Activated CD4-positive, CD25-positive, alpha-beta regulatory T cell treated with anti-CD3 and anti-CD28 coated beads, Interleukin-2, amount 50 U/mL, for 72 hours (primary cell): ENCODE measurements at regions not wholly inside any gene's neighbourhood (a gene's known extent, or its start where the extent isn't known, plus 50 kb on each side); places are given as distances from the start of the nearest gene placed in this dataset.
"Not testable (repeated sequence)": the region's sequence is repeated elsewhere in the genome, so short reads cannot be mapped to it uniquely, and the experiment has no call there.

Source experiments
- DNase-seq: peaks from one replicate; pipeline ENCODE4 v3.0.0; 2021

DNA sequence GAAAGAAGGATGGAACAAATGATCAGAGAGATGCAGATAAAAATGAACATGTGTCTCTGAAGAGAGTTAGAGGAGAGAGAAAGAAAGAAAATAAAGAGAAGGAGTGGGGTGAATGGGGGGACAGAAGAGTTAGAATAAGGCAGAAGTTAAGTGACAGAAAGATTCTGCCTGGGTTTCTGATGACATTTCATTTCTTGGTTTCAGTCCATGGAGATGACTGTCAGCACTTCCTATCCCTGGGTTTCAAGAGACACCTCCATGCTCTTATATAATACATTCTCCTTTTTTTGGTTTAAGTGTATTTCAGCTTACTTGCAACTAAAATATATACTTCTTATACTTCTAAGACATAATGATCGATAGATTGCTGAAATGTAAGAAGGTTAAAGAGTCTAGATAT, 213.0 kb upstream of the IL12B start:
- DNase-seq, result no peak

DNA sequence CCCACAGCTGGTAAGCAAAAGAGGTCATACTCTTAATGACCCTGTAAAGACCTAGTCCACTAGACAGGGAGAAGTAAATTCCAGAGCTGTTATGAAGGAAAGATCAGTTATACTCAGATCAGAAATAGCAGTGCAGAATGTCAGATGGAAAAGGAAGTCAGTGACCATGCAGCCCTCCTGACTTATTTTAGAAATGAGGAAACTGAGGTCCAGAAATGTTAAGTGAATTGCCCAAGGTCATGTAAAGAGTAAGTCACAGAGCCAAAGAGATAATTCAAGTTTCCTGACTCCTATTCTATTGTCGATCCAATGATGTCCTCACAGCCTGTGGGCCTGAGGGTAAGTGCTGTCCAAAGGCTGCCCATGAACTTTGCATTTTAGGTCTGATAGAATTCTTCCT, 214.9 kb upstream of the IL12B start:
- DNase-seq, result no peak

DNA sequence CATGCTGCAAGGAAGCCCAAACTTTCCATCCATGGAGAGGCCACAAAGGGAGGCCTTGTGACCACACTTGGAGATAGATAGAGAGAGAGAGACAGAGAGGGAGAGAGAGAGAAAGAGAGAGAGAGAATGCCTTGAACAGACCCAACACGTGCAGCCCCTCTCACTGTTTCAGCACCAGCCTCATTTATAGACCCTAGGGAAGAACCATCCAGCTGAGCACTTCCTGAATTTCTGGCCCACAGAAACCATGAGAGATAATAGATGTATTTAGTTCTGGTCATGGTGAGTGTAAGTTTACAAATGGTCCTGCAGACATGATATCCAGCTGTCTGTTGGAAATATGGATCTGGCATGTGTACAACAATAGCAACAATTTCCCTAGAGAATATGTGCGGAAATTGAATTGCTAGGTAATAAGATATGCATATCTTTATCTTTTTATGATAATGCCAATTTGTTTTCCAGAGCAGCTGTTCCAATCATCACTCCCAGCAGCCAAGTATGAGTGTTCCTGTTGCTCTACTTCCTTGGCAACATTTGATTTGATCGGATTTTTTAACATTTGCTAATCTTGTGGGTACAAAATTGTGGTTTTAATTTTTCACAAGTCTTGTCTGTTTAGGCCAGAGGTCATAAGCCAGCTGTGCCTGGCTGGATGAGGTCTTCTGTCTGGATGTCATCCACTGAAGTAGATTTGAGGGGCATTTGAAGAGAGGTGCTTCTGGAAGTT, 217.3 kb upstream of the IL12B start:
- DNase-seq, result no peak

DNA sequence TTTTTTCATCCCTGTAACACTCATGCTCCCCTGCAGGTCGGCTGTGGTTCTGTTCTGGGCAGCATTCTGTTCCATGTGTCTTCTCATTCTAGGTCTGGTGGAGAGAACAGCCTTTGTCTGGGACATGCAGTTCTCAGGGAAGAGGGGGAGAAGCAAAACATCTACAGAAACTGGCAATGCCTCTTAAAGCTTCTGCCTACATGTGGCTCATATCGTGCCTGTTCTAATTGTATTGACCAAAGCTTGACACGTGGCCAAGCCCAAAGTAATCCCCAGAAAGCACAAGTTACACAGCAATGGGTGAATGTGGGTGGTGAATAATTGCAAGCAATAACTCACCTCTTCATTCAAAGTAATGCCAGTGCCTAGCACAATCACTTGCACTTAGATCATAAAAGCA, 218.2 kb upstream of the IL12B start:
- no peak for DNase-seq

DNA sequence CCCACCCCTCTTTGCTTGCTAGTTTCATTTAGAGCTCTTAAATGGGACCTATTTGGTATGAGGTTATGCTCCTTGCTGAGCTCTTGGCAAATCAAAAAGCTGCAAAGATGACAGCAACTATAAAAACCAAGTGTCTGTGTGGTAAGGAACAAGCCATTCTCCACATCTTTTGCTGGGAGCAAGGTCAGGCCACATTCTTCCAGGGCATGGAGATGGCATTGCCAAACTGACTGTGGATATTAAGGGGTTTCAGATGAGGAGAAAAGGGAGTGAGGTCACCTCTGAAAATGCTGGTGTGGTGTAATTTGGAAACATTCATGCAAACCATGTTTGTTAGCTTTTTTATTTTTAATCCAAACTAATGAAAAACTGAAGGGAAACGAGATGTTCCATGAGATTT, 218.8 kb upstream of the IL12B start:
- no peak for DNase-seq

DNA sequence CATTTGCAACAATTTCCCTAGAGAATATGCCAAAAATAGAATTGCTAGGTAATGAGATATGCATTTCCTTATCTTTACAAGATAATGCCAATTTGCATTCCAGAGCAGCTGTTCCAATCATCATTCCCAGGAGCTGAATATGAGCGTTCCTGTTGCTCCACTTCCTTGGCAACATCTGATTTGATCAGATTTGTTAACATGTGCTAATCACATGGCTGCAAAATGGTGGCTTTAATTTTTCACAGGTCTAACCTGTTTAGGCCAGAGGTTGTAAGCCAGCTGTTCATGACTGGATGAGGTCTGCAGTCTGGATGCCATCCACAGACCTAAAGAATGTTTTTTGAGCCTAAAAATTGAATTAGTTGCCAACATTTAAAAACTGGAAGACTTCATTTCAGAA, 220.7 kb upstream of the IL12B start:
- DNase-seq, result no peak

DNA sequence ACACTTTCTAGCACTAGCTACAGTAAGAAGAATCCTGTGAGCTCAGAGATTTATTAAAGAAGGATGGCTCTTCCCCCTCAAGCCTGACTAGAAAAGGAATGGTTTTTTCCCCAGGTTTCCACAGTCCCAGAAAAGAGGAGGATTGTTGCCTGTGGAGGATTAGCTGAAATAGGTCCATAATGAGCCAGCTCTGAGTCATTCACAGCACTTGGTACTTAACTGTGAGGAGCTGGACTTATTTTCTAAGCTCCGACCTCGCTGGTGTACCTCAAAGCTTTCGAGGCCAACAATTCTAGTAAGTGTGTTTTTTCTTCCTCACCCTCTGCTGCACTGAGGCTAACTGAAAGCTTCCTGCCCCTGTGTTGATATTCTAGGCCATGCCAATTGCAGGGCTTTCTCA, 222.5 kb upstream of the IL12B start:
- DNase-seq, result no peak

DNA sequence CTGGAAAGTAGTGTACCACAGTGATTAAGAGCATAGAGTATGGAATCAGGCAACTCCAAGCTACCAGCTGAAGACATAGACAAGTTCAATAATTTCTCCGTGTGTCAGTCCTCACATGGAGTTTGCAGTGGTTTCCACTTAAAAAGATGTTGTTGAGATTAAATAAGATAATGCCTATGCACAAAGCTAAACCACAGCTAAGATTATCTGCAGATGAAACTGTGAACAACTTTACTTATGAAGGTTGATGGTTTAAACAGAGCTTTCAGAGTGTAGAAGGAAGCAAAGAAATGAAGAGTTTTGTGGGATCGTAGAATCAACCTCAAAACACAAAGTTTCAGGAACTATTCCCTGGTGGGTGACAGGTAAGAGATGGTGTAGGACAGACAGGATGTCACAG, 223.5 kb upstream of the IL12B start:
- DNase-seq, result no peak

DNA sequence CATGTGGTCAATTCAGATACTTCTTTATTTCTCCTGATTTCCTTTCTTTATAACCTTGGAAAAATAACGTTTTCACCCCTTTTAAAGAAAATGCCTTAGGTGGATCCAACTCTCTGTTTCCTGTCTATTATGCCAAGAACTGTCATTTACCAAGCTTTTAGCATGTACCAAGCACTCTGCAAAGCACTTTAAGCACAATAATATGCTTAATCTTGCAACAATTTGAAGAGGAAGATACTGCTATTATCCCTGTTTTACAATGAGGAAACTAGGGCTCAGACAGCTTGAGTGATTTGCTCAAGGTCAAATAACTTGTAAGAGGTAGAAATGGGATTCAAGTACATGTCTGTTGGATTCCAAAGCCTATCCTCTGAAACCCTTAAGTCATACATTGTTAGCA, 224.8 kb upstream of the IL12B start:
- no peak for DNase-seq

DNA sequence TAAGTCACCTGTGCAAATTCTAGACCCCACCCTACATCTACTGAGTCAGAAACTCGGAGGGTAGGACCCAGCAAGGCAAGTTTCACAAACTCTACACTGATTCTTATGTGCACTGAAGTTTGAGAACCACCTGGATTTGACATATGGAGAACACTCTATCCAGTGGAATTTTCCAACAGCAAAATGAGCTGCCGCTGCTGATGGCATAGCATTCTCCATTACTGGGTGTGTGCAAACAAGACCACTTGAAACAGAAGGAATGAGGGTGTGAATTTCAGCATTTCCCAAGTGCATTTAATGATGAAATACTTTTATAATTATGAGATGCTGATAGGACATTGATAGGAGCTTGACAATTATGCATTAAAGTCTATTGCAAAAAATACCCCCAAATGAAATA, 229.1 kb upstream of the IL12B start:
- no peak for DNase-seq

DNA sequence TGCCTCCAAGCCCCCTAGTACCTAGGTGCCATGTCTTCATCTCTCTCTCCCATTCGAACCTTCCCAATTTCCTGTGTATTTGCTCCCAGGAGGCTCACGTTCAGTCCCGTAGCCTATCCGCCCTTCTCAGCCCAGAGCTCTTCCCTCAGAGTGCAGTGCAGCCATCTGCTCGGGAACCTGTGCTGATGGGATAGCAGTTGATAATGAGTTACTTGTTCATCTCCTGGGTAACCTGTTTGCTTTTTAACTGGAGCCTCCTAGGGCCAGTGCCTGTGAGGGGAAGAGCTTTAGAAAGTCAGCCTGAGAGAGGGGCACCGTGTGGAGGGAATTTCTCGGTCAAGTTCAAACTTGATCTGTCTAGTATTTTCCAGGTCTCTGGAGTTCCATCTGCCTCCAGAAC, 229.8 kb upstream of the IL12B start:
- no peak for DNase-seq

DNA sequence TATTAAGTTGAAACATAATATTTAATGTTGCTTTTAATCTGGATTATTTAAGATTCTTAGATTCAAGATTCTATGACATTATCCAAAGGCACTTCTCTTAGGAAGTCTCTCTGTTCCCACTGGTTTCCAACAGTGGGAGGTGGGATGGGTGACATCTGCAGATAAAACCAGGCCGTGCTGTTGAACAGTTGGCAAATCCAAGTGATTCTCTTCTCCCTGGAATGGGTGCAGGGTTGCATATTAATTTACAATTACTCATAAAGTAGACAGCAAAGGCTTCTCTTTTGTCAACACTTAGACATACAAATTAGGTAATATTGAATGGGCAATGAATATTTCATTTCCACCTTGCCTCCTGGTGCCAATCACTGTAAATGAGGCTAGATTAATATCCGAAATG, 233.7 kb upstream of the IL12B start:
- DNase-seq, result no peak

DNA sequence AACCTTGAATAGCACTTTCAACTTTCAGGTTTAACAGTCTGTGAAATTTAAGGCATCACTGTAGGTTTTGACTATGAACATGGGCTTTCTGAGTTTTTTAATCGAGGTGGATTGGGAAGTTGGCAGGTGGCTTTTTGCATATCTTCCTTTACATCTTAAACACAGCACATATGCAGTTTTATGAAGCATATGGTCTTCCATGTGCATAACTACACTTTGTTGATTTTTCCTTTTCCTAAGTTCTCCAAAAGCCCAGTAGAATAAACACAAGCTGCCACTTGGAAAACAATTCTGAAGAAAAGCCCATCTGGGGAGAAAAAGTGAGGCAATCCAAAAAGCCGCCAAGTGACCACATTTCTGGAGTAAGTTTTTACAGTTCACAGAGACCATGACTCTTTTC, 236.5 kb upstream of the IL12B start:
- DNase-seq, result no peak

DNA sequence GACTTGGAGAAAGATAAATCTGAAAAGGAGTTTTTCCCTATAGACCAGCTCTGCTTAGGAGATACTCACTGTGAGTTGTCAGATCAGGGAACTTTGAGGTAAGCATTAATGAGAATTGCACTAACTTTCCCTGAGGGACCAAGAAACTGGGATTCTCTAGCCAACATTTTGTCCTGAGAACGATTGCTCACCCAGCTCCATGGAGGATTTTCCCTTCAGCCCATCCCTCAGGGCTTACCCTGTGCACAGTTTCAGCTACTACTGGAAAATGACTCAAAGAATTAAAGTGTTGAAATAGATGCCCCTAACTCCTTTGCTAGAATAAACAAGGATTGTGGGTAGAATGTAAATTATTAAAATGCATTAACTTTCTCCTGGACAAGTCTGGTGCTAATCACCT, 237.2 kb upstream of the IL12B start:
- DNase-seq, result no peak

DNA sequence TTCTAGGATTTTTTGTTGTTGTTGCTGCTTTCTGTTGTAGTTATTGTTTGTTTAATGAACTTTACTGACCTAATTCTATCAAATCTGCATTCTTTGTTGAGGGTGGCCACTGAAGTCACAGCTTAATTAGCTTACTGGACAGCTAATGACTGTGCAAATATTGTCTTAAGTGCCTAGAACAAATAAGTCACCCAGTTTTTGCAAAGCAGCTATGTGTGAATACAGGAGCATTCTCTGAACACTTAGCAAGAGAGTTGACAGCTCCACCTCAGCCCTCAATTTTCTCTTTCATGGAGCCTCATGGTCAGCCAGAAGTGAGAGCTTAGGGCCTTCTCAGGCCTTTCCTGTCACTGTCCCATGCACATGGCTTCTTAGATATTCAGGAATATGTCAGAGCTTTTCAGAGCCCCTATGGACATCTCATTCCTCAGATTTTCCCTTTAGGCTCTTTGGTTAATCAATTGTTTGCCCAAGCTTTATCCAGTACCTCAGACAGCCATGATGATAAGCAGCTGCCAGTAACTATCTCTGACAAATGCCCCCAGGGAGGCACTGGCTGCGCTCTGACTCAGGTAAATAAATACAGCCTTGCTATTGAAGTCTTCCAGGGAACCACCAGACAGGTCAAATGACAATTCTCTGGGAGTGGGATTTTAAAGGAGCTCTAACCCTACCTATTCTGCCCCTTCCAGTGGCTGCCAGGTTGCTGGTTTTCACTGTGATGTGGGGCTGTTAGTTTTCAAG, 241.4 kb upstream of the IL12B start:
- no peak for DNase-seq

DNA sequence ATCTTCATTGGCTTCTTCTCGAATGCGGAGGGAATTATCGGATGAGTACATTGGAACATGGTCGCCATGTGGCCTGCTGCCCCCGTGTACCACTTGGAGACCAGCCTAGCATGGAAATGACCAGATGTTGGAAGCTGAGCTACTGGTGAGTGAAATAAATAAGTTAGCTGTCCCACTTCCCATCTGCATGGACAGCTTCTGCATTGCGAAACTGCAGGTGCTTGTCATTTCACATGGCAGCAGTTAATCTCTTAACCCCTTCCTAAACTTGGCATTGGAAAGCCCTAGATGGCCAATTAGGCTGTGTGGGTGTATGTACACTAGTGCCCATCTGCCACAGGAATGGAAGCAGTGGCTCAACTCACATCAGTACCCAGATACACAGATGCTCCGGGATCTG, 246.6 kb upstream of the IL12B start:
- no peak for DNase-seq

DNA sequence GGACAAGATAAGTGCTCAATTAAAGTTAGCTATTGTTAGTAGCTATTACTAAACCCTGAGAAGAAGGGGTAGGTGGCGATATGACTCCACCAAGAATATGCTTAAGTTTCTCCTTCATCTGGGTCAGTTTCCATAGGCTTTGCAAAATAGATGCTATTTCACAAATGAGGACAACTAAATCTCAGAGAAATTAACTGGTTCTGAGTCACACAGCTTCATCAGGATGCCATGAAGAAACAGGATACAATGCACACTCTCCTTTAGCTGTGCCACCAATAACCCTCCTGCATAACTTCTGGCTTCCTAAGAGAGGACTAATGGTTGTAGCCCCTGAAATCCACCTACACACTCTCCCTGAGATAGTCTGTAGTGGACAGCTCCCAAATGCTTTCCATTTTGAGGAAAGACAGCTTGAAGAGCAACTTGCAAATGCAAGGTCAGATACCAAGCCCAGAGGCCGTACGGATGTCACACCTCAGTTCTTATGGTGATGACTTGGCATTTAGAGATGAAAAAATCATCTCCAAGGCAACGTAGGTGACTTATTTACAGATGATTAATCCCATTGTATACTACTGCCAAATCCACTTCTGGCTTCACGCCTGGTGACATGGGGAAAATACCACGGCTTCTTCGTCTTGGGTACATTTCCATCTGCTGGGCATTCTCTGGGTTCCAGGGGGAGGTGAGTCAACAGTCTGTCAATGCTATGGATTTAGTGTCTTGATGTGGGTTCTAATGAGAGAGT, 251.4 kb upstream of the IL12B start:
- no peak for DNase-seq

DNA sequence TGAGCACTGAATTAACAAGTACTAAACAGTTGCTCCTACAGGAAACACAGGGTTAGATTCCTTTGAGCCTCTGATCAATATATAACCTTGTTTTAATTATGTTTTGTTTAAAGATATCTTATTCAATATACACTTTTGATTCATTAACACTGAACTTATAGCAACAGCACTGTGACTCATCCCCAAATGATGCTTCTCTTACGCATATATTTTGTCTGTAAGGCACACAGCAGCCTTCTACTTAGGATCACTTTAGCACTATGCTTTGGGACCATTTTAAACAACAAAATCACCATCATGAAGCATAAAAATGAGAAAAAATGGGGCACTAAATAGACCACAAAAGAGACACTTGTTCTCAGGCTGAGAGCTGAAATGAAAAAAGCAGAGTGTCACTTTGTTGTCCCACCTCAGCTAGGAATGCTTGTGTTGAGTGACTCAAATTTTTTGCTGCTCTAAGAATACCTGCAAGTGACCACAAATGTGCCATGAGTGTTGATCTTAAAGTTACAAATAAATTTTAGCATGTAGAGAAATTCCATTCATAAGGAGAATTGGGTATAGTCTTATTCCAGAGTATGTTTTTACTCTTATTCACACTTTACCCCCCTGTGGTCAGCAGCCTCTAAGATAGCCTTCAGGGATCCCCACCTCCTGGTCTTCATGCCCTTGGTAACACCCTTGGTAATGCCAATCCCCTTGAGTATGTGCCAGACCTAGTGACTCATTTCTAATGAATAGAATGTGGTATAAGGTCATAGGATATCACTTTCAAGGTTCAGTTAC, 252.7 kb upstream of the IL12B start:
- DNase-seq, result no peak

DNA sequence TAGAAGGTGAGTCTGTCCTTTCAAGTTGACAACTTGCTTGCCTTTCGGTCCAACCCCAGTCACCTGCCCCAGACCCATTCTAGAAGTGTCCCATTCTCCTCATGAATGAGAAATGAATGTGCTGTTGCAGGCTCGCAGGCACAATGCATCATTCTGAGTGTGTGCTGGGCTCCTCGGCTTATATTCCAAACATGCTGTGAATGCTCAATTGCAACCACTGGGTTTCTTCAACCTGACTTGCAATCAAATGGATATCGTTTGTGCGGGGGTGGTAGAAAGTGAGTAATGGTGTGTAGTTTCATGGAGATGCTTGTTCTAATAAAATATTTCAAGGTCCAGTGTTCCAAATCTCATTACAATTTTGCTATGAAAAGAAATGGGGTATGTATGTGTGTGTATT, 256.6 kb upstream of the IL12B start:
- DNase-seq, result no peak

DNA sequence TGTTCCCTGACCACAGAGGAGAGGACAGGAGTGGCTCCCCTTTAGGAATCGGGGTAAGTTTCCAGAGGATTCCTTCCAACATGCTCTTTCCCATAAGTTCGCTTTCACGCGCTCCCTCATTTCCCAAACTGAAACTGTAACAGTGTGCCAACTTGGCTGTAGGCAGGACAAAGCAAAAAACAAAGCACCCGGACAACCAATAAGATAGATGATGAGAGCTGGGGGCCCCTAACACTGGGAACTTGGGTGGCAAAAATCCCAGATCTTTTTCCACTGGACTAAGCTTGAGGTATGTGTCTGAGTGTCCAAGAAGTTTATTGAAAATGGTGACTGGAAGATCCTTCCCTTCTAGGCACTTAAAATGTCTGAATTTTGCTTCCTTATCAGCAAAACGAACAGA, 258.7 kb upstream of the IL12B start:
- no peak for DNase-seq

DNA sequence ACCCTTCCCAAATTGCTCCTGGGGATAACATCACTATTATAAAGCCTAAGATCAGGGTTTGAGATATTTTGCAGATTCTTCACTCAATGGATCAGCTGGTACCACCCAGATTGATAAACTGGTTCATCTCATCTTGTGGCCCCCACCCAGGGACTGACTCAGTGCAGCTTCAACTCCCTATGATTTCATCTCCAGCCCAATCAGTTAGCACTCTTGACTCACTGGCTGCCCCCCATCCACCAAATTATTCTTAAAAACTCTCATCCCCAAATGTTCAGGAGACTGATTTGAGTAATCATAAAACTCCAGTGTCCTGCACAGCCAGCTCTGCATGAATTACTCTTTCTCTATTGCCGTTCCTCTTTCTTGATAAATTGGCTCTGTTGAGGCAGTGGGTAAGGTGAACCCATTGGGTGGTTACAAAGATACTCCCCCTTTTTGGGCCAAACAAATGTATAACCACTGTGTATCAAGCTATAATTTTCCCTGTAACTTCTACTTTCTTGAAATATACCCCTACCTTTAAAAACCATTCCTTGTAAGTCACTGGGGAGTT, 263.3 kb upstream of the IL12B start:
- DNase-seq, result no peak

DNA sequence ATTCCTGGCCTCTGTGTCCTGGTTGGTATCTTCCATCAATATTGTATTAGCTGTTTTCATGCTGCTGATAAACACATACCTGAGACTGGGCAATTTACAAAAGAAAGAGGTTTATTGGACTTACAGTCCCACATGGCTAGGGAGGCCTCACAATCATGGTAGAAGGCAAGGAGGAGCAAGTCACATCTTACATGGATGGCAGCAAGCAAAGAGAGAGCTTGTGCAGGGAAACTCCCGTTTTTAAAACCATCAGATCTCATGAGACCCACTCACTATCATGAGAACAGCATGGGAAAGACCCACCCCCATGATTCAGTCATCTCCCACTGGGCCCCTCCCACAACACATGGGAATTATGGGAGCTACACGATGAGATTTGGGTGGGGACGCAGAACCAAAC, 265.3 kb upstream of the IL12B start:
- not testable (repeated sequence) for DNase-seq

DNA sequence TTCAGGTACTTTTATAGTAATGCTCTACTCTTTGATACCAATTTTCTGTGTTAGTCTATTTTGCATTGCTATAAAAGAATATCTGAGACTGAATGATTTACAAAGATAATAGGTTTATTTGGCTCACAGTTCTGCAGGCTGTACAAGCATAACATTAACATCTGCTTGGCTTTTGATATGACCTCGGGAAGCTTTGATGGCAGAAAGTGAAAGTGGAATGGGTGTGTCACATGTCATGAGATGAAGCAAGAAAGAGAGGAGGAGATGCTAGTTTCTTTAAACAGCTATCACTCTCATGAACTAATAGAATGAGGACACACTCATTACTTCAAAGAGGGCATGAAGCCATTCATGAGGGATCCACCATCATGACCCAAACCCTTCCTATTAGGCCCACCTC, 270.9 kb upstream of the IL12B start:
- no peak for DNase-seq
